Epithelial cell of esophagus (primary cell): ENCODE measurements at regions not wholly inside any gene's neighbourhood (a gene's known extent, or its start where the extent isn't known, plus 50 kb on each side); places are given as distances from the start of the nearest gene placed in this dataset.

Experiments
- DNase-seq: peaks from one replicate; pipeline ENCODE4 v3.0.0; 2010; ENCODE audit warnings: low read depth
- H3K4me3 ChIP-seq: 2 replicates; pipeline ENCODE4 v1.5.1; 2011; ENCODE audit warnings: mild to moderate bottlenecking, low read length, control low read depth
- TF ChIP-seq, protein P1 (sequence below): IDR thresholded peaks from 2 replicates; pipeline ENCODE4 v1.5.1; 2011; ENCODE audit warnings: low read depth, mild to moderate bottlenecking, low read length, control low read depth, inconsistent platforms; ENCODE audit not compliant: insufficient read depth; ENCODE audit errors: missing control alignments

DNA sequence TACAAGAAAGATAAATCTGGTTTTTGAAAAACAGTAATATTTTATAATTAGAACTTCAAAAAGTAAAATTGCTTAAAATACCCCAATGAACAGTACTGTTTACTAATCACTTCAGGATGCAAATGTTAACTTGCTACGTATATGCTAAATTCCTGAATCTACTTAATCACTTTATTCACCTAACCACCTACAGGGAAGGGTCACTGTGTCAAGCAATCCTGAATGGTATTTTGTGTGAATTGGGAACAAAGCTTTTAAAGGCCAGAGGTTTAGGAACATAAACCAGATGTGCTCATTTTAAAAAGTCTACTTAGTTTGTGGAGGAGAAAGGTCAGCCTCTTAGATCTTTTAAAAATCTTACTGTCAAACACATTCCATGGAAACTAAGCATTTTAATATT, 1143.0 kb upstream of the ADGRL2 start:
- TF ChIP-seq, protein P1, sequence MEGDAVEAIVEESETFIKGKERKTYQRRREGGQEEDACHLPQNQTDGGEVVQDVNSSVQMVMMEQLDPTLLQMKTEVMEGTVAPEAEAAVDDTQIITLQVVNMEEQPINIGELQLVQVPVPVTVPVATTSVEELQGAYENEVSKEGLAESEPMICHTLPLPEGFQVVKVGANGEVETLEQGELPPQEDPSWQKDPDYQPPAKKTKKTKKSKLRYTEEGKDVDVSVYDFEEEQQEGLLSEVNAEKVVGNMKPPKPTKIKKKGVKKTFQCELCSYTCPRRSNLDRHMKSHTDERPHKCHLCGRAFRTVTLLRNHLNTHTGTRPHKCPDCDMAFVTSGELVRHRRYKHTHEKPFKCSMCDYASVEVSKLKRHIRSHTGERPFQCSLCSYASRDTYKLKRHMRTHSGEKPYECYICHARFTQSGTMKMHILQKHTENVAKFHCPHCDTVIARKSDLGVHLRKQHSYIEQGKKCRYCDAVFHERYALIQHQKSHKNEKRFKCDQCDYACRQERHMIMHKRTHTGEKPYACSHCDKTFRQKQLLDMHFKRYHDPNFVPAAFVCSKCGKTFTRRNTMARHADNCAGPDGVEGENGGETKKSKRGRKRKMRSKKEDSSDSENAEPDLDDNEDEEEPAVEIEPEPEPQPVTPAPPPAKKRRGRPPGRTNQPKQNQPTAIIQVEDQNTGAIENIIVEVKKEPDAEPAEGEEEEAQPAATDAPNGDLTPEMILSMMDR: no peak
- no peak overlapping the region for H3K4me3 ChIP-seq
- no peak for DNase-seq

DNA sequence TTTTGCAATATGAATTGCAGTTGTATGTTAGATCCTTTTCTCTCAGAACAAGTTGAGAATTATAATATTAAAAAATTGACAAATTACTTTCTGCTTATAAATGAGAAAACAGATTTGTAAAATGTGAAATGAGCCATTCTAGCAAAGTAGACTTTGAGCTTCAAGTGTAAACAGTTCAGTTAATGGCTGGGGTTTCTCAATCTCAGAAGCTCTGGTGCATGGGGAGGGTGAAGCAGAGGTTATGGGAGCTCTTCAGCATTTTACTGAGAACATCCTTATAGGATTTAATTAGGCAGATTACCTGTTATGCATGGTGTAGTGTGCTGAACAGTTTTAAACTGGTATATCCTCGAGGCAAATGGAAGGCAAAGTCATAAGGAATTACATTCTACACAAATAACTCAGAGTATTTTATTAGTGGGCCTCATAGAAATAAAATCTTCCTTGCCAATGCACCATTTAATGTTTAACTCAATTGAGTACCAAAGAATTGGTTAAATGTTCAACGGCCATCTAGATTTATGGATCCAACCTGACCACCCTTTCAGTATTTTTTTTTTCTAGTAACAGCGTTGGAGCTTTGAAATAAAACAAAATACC, 1143.6 kb upstream of the ADGRL2 start:
- no peak for DNase-seq
- no peak overlapping the region for H3K4me3 ChIP-seq
- TF ChIP-seq, protein P1: no peak

- H3K4me3 ChIP-seq: no peak overlapping the region
- TF ChIP-seq, protein P1: no peak
- DNase-seq: peak; percentile 78
Observed at GRCh38 chr1:80656641-80657040, 1144.1 kb upstream of the ADGRL2 start.

DNA sequence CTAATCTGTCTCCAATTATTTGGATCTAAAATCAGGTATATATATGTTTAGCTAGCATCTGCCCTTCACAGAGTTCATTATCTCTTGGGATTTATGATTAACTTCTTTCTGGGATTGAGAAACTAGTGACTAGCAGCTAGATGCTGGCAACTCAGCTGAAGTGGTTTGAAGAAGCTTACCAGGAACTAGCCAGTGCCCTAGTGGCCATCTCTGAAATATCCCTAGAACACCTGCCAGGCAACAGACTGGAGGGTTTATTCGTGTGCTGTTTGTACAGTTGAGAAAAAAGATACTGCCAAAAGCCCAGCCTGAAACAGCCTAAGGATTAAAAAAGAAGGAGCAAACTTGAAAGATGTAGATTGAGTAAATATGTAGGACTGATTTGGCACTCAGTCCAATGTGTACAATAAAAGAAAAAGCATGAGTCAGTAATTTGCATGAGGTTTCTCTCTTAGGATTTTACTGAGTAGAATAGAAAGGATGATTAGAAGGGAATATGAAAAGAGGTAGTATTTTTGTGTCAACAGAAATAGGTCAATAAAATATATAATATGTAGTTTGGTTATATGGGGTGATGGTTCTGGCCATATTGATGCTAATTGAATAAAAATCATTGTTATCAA, 1144.6 kb upstream of the ADGRL2 start:
- H3K4me3 ChIP-seq: no peak overlapping the region
- DNase-seq: peak; percentile 60
- TF ChIP-seq, protein P1: peak; percentile 76

GRCh38 chr1:80646053-80646452, 1154.7 kb upstream of the ADGRL2 start:
- H3K4me3 ChIP-seq: no peak overlapping the region
- DNase-seq: no peak
- TF ChIP-seq, protein P1: no peak

DNA sequence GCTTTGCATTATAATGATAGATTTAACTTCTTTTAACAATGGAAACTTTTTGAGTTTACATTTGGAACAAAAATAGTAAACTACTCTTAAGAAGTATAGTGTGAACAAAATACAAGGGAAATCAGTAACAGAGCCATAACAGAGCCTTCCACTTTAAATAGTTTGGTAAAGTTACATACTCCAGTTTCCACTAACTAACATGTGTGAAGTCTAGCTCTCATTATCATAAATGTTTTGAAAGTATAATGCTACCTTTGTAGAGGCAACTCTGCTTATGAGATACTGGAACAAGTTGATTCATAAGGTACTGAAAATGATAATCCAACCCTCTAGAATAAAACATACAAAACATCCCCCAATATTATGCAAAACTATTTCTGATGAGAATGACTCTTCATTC, 1155.1 kb upstream of the ADGRL2 start:
- TF ChIP-seq, protein P1: no peak
- no peak overlapping the region for H3K4me3 ChIP-seq
- DNase-seq: no peak

- TF ChIP-seq, protein P1: no peak
- no peak overlapping the region for H3K4me3 ChIP-seq
Observed at GRCh38 chr1:80640978-80641377, 1159.8 kb upstream of the ADGRL2 start.

More at GRCh38 chr1:80640978-80641377, 1159.8 kb upstream of the ADGRL2 start:
- no peak for DNase-seq
